GM19238 (cell line): ENCODE measurements at regions not wholly inside any gene's neighbourhood (a gene's known extent, or its start where the extent isn't known, plus 50 kb on each side); places are given as distances from the start of the nearest gene placed in this dataset.

Experiments
- DNase-seq: peaks from one replicate; pipeline ENCODE4 v3.0.0; 2011; ENCODE audit warnings: low spot score; ENCODE audit not compliant: insufficient read length

DNA sequence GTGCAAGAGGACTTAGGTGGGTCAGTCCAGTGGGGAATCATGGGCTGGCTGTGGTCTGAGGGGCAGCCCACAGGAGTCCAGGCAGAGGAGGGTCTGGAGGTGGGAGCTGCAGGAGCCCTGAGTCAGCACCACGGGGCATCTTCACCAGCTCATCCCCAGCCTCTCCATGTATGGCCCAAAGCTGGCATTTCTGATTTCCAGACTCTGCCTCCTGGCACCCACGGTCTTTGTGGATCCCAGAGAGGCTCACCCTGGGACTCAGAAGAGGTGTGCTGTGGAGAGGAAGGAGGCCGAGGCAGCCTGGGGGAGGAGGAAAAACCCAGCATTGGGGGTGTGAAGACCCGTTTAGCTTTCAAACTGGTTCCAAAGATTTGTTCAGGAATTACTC is 64.5 kb upstream of the KLF13 start:
- no peak for DNase-seq

DNA sequence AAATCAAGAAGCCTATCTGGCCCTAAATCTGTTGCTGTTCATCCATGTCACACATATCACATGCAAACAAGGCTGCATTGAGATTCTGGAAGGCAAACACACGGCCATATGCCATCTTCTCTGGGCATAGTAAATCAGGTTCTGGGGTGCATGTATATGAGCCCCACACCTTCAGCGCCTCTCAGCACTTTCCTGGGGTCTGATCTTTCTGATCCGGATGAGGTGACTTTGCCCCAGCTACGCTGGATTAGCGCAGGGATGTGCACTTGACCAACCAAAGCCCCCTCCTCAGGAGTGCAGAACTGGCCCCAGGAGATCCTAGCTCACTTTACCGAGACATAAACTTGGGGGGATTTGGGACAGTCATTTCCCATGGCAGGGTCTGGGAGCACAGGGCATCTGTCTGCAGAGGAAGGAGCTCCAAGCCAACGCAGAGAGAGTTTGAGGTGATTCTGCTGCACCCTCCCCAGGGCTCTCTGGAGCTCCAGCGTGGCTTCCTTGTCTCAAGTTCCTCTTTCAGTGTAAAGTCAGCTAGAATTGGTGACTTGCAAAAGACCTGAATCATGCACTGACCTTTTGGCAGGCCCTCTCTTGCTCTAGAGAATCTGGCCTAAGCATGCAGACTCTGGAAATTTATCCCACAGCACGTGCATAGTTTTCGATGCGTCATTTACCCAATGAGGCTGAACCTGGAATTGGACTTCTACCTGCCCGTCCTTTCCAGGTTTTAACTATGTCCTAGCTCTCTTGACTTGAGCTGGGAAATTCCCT is 63.5 kb upstream of the KLF13 start:
- peak; percentile 56 for DNase-seq

DNA sequence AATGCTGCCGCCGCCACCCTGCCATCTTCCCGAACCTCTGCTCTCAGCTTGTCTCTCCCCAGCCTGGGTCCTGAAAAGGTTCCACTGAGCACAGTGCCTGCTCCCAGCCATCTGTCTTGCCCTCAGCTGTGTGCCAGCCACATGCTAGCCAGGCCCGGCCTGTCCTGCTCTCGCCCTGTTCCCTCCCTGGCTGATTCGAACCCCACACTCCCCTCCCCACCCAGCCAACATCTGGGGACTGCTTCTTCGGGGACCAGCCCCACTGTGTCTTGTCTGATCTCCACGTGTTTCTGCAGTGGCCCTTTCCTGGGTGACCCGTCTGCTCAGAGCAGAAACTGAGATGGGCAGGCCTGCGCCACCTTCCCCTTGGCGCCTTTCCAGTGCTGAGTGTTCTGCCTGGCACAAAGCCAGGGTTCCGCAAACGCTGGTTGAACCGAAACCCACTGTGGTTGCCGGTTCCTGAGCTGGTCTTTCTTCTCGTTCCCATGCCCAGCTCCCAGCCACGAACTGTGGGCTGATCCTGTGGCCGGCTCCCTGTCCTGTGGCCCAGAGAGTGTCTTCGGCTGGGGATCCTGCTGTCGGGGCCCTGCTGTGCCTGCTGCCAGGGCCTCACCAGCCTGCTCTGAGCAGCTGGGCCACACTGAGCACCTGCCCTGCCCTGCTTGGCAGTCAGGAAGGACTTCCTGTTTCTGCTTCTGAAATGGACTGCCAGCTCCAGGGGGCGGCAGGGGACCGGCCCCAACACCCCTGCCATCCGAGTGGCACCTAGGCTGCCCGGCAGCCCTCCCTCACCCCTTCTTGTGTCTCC is 62.7 kb upstream of the KLF13 start:
- DNase-seq = no peak

DNA sequence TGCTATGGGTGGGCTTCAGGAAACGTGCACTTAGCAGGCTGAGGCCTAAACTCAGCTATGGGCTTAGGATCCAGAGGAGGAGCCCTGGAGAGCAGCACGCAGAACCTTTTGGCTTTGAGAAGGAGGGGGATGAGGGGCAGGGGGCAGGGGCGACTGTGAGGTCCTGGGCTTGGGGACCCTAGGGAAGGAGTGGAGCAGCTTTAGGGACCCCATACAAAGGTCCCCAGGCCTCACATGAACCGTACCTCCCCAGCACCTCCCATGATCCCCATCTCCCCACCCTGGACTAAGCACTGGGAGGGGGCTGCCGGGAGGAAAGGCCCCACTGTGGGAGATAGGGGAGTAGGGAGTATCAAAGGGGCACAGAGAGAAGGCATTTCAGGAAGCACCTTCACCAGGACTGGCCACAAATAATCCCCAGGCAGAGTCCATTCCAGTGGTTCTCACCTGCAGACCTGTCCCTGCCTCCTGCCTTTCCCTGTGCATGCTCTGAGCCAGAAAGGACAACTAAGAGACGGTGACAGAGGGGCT is 62.0 kb upstream of the KLF13 start:
- DNase-seq = no peak

DNA sequence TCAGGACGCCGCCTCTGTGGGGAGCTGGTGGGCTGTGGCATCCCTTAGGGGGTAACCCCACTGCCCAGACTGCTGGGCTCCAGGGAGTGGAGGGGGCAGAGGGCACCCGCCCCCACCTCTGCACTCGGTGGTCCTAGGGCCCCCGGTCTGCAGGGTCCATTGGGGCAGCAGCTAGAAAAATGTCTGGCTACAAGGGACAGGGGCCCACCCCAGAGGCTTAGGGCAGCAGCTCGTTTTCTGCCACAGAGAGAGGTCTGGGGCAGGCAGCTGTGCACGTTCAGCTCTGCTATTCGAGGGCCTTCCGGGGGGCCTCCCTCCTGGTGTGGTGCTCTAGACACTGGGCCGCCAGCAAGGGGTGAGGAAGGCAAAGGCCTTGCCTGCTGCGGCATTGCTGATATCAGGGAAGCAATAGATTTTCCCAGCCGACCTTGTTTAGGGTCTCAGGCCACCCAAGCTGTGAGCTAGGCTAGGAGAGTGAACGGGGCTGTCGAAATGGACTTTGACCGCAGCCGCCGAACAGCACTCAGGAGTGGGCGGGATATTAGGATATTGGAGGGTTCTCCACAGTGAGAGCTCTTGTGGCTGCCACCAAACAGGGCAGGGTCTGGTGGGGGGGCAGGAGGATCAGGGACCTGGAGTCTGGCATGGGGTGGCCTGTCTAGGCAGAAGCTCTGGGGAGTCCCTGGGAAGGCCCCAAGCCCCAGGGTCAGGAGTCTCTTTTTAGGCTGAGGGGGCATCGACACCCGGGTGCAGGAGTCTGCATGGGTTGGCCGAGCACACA is 61.4 kb upstream of the KLF13 start:
- no peak for DNase-seq

DNA sequence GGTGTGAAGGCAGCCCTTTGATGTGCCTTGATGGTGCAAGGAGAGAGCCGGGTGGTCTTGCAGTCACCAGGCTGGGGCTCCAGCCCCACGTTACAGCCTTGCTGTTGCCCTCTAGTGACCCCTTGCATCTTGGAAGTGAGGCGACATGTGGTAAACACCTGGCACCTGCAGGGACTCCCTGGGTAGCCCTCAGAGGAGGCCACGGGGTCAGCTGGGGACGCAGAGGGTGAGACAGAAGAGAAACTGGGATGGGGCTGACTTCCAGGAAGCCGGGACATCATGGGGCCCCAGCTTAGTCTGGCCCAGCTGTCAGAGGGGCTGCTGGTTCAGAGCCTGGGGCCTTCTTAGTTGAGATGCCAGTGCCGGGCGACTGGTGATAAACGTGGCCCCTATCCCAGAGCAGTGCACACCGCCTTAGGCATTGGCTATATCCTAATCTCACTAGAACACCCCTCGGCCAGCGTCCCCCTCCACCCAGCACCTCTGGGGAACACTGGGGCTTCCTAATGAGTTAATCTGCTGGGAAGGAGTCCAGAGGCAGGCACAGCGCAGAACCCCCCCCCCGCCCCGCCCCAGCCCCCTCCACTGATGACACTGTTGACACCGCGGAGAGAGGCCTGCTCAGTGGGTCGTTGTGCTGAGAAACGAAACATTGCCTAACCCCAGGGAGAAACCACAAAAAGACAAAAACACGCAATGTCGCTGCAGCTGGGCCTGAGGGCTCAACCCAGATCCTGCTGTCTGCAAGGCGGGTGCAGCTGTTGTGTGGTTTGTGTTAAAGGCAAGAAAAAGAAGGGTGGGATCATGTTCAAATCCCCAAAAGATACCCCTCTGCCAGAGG is 60.5 kb upstream of the KLF13 start:
- DNase-seq = peak; percentile 81

DNA sequence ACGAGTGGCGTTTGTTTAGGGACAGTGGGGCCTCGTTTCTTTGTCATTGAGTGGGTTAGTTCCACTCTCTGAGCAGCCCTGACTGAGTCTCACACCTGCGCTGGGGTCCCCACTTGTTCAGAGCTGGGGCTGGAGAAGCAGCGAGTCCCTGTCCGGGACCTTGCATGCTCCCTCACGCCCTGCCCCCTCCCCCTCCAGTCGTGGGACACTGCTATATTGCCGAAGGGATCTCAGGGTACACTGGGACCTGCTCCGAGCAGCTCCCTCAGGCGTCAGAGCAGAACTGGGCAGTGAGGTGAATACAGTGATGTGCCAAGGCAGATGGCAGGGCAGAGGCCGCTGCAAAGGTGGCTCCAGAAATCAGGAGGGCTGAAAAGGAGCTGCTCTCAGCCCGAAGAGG is 59.9 kb upstream of the KLF13 start:
- DNase-seq = peak; percentile 61

DNA sequence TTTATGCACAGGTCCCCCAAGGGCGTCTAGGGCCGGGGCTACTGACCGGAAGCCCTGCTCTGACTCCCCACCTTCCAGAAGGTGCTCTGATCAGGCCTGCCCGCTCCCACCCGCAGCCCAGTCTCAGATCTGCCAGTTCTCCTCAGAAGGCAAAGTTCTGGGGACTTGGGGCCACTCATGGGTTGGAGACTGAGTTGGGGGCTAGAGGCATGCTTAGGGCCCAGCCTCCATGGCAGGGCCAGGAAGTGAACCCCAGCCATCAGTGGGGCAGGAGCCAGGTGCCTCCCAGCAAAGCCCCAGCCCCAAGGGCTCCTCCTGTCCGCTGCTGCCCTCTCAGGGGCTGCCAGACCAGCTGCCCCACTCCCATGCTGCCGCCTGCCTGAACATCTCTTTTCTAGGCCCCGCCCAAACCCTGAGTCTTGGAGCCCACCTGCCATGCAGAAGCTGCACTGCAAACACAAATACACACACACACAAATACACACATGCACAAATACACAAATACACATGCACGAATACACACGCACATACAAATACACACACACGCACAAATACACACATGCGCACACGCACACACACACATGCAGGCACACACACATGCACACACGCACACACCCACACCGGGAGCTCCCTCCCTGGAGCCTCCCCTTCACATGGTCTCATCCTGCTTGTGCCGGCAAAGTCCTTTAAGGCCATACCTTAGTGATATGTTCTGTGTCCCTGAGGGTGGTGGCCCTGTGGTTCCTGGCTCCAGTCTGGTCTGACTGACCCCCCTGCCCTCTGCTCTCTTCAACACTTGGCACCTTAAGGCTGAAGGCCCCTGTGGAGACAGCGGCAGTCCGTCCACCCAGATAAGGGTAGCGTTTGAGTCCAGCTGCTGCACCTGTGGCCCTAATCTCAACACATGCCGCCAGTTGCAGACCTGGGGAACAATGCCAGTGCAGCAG is 59.2 kb upstream of the KLF13 start:
- no peak for DNase-seq

DNA sequence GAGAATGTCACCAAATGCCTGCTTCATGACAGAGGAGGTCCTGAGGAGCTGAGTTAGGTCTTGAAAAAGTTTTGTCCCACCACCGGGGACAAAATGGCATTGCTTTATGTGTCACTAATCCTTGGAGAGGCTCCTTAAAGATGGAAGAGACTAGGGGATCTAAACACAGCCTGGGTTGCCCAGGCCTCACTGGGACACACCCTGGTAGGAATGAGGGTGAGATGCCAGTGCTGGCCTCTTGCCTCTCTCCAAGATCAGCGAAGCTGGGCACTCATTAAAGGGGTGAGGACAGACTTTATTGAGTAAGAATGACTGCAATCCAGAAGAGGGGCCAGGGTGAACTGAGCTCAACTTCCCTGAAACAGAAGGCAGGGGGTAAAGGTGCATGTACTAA is 58.5 kb upstream of the KLF13 start:
- no peak for DNase-seq

DNA sequence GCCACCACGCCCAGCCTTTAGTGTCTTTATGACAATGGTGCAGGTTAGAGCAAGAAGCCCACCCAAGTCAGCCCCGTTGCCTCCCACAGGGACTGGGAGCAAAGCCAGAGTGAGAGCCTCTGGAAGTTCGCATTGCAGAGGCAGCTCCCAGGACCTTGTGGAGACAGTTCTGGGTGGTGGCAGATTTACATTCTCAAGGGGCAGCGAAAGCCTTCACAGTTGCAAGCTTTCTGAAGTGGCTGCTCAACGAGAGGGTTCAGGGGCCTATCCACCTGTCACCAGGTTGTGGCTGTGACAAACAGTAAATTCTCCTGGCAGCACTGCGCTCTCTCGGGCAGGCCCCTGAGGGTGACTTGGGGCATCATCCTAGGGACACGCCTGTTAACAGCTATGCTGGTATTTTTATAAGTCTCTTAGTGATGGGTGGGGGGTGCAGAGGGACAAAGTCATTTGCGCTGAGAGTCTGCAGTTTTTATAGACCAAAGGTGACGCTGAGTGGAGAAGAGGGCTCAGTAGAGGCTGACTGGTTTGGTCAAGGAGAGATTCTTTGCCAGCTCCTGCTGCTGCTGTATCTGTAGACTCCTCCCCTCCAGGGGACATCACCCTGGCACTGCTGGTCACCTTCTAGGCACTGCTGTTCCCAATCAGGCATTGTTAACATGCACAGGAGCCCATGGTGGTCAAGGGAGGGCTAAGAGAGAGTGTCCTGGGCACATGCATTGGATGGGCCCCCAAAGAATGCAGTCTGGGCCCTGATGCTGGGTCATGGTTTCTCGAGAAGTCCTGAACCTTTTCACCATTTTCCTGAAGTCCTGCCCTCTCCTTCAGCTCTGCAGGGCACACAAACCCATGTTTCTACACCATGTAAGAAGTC is 57.5 kb upstream of the KLF13 start:
- no peak for DNase-seq

DNA sequence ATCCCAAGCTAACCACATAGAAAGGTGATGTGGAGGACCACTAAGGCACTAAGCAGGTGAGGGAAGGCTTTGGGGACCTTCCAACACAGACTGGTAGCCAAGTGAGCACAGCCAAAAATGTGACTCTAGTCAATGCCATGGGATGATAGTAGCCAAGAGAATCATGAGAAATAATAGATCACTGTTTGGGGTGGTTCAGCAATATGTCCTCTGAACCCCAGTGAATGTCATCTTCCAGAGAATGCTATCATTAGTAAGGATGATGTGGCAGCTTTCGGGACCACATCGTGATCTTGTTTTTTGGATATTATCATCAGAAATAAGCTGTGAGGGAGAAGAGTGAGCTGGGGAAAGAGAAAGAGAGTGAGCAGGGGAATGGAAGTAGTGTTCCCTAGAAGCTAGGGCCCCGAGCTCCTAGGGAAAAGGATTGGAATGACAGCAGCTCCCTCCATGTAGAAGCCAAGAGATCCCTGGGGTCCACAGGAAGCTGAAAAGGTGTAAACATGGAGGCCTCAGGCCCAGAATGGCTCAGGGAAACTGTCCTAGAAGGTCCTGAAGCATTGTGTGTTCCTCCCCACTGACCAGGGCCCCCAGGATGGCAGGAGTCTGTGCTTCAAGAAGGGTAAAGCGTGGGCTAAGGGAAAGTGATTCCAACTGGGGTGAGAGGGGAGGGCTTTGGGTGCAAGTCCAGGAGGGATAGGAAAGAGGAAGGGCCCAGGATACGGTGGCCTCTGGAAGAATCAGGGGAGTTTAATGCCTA is 56.6 kb upstream of the KLF13 start:
- DNase-seq = no peak

DNA sequence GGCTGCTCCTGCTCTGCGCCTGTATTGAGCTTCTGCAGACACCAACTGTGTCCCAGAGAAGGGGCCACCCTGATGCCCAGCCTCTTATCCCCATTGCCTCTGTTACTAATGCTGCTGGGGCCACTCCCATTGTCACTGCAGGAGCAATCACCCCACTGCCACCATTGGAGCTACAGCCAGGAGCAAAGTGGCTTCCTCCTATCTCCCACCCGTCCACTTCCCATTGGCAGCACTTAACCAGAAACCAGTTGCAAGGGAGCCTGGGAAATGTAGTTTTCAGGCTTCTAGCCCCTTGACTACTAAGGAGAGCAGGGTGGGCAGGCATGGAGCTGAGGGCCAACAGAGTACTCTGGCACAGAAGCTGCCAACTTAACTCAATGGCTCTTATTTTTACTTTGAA is 55.9 kb upstream of the KLF13 start:
- no peak for DNase-seq

DNA sequence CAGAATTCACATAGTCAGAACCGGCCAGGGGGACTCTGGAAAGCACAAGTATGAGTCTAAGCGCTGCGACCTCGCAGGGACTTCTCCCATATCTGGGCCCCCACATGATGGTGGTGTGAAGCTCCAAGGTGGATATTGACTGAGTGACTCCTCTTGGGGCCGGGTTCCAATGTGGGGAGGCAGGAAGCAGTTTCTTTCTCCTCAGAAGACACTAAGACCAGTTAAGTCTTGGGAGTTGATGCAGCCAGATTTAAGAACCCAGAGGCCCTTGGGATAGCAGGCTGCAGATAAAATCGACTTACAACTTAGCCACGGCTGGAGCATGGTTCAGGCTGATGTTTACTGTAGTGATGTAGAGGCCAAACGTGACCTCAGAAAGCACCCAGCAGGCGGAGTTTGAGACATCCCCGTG is 55.4 kb upstream of the KLF13 start:
- DNase-seq = no peak

DNA sequence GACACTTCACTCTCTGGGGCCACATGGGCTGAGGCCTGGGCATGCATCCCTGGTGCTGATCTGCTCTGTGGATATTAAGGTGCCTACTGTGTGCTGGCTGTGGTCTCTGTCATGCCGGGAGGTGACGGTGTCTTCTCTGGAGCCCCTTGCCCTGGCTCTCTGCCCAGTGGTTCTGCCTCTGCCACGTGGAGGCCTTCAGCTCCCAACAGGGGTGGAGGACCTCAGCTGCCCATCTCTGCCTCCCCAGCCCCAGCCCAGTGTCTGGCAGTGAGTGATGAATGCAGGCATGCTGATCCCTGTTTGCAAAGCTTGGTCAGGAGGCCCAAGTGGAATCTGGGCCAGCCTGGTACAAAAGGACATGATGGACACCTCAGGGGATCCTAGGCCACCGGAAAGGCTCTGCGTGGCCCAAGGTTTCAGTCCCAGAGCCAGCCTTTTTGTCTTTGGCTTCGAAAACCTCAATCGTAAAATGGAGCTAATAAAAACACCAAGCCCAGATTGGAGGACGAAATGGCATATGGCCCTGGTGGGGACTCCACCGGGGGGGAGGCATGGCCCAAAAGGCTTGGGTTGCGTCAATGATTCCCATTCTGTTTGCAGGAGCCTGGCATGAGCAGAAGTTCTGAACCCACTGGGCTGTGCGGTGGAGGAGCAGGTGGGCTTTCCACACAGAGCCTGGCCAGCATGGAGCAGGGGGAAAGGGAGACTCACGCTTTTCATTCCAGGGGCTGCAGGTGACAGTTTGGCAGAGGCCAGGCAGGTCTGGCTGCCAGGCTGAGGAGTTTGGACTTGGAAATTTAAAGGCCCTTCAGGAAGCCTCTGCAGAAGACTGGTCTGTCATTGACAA is 54.7 kb upstream of the KLF13 start:
- no peak for DNase-seq

DNA sequence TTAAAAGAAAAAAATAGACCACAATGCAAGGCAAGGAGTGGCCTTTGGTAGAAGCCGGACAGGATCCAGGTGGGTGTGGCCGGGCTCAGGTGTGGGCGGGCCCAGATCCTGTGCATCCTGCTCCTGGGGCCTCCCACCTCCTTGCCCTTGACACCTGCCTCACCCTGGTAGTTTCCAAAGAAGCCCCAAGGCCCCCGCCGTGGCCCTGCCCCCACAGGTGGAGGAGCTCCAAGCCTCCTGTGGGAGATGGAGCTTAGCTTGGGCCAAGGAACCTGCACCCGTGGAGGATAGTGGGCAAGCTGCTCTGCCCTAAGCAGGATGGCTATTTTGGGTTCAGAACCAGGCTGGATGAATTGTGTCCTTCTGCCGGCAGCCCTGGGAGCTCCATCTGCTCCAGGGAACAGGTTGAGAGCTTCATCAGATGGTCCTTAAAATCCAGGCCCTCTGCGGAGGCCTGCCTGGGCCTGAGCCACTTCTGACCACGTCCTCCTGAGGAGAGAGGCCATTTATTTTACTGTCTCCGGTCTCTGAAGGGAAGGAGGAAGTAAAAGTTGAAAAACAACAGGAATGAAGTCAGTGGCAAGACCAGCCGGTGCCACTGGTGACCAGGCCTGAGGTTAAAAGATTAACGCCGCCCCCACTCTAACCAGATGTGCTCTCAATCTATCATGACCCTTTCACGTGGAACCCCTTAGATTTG is 53.9 kb upstream of the KLF13 start:
- DNase-seq = no peak

DNA sequence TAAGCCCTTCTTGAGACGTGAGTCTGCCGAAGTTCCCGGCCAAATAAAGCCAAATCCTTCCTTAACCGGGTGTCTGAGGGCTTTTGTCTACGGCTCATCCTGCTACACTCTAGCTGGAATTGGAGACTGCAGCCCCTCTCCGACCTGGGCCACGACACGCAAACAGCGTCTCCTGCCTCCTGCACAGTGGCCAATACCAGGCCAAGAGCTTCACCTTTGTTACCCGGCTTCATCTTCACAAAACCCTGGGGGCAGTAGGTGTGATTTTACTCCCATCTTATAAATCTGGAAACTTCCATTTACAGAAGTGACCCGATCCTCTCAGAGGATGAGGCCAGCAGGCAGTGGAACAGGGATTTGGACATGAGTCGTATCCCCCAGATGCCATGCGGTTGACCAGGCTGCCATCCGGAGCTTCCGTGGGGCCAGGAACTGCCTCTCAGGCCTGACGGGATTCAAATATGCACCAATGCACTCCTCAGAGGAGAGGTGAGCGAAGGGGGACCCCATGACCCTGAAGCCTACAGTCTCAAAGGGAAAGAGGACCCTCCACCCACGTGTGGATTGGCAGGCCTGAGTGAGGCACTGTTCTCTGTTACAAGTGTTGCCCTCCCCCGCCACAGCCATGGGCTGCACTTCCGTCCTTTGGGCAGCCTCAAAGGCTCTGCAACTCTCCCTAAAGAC is 53.2 kb upstream of the KLF13 start:
- no peak for DNase-seq
